Activated B cell treated with CpG ODN at 0.5 μM for 24 hours (primary cell): ENCODE measurements at regions not wholly inside any gene's neighbourhood (a gene's known extent, or its start where the extent isn't known, plus 50 kb on each side); places are given as distances from the start of the nearest gene placed in this dataset.

Experiments
- ATAC-seq: fragments of 200-7000 bp; cut with Tn5 transposase; one replicate; pipeline ENCODE4 v1.10.0; 2021; ENCODE audit warnings: low read depth, mild to moderate bottlenecking, moderate library complexity
- CTCF ChIA-PET: fragments of 350-600 bp; sonication (Branson Sonifier 250); formaldehyde crosslinking; loops from one replicate; lab custom pipeline; 2021; ENCODE audit warnings: antibody characterized with exemption; lab: Charles Lee
- POLR2A ChIA-PET: fragments of 350-600 bp; sonication (Branson Sonifier 250); formaldehyde crosslinking; loops from one replicate; lab custom pipeline; 2021; ENCODE audit warnings: antibody characterized with exemption; lab: Charles Lee
- DNase-seq: peaks from one replicate; pipeline ENCODE4 v3.0.0; 2022
- H3K27ac Mint-ChIP-seq: one replicate; pipeline ENCODE4 v1.8.0; 2020; ENCODE audit warnings: mixed read lengths
- H3K27me3 Mint-ChIP-seq: one replicate; pipeline ENCODE4 v1.8.0; 2021; ENCODE audit warnings: mixed read lengths
- H3K36me3 Mint-ChIP-seq: one replicate; pipeline ENCODE4 v1.8.0; 2021; ENCODE audit warnings: low read depth, mixed read lengths
- H3K4me1 Mint-ChIP-seq: one replicate; pipeline ENCODE4 v1.8.0; 2021; ENCODE audit warnings: mixed read lengths
- H3K4me3 Mint-ChIP-seq: one replicate; pipeline ENCODE4 v1.8.0; 2020; ENCODE audit warnings: mild to moderate bottlenecking, mixed read lengths
- H3K9me3 Mint-ChIP-seq: one replicate; pipeline ENCODE4 v1.8.0; 2020; ENCODE audit warnings: mixed read lengths
- CTCF ChIP-seq: fragments of 200-600 bp; IDR thresholded peaks from one replicate; pipeline ENCODE4 v1.8.0; 2022; ENCODE audit warnings: antibody characterized with exemption, mild to moderate bottlenecking
- intact Hi-C: fragments of 100-400 bp; cut with micrococcal nuclease; formaldehyde crosslinking; loops from one replicate; pipeline ENCODE4 v1.15.1; 2024

GRCh38 chr6:33935439-33936080 is 131.8 kb upstream of the MLN start:
- TF ChIP-seq CTCF, result no peak
- Mint-ChIP-seq H3K27ac (no peak overlapping the region), H3K9me3 (peaks cover 2% of the 10 kb centered on the region), H3K4me3 (no peak overlapping the region), H3K36me3 (no peaks in the 10 kb centered on the region), H3K4me1 (peaks cover 1% of the 10 kb centered on the region), H3K27me3 (peaks cover 11% of the 10 kb centered on the region)
- ChIA-PET POLR2A (no interaction called here), CTCF (no interaction called here)
- intact Hi-C loops, result no loop called here
- ATAC-seq (no peak), DNase-seq (no peak)

- intact Hi-C loops, result no loop called here
- Mint-ChIP-seq H3K4me3 (no peak overlapping the region), H3K9me3 (peaks cover 2% of the 10 kb centered on the region), H3K36me3 (no peaks in the 10 kb centered on the region), H3K4me1 (peaks cover 7% of the 10 kb centered on the region), H3K27ac (no peak overlapping the region), H3K27me3 (peaks cover 11% of the 10 kb centered on the region)
- ATAC-seq (no peak), DNase-seq (no peak)
- CTCF ChIA-PET, result no interaction called here
- no peak for TF ChIP-seq CTCF
- POLR2A ChIA-PET, result no interaction called here
These were observed 131.0 kb upstream of the MLN start for GRCh38 chr6:33934731-33935270.

- Mint-ChIP-seq H3K9me3 (peaks cover 2% of the 10 kb centered on the region), H3K27me3 (peaks cover 9% of the 10 kb centered on the region), H3K27ac (no peak overlapping the region), H3K4me3 (no peak overlapping the region), H3K4me1 (peaks cover 9% of the 10 kb centered on the region), H3K36me3 (no peaks in the 10 kb centered on the region)
- TF ChIP-seq CTCF, result no peak
- ChIA-PET POLR2A (no interaction called here), CTCF (no interaction called here)
- ATAC-seq (no peak), DNase-seq (no peak)
- intact Hi-C loops, result no loop called here
These were observed 129.3 kb upstream of the MLN start for GRCh38 chr6:33933101-33933500.

- ChIA-PET CTCF (no interaction called here), POLR2A (no interaction called here)
- Mint-ChIP-seq H3K9me3 (no peaks in the 10 kb centered on the region), H3K4me3 (no peak overlapping the region), H3K36me3 (no peaks in the 10 kb centered on the region), H3K27ac (no peak overlapping the region), H3K4me1 (peaks cover 9% of the 10 kb centered on the region), H3K27me3 (peaks cover 9% of the 10 kb centered on the region)
- ATAC-seq (no peak), DNase-seq (no peak)
- no peak for TF ChIP-seq CTCF
- intact Hi-C loops, result no loop called here
These were observed 128.0 kb upstream of the MLN start for GRCh38 chr6:33931799-33932198.

- Mint-ChIP-seq H3K27ac (no peak overlapping the region), H3K27me3 (peaks cover 7% of the 10 kb centered on the region), H3K9me3 (no peaks in the 10 kb centered on the region), H3K36me3 (no peaks in the 10 kb centered on the region), H3K4me3 (no peak overlapping the region), H3K4me1 (peaks cover 9% of the 10 kb centered on the region)
- intact Hi-C loops, result no loop called here
- POLR2A ChIA-PET, result no interaction called here
- no peak for TF ChIP-seq CTCF
- DNase-seq (no peak), ATAC-seq (peak; percentile 28)
- CTCF ChIA-PET, result no interaction called here
These were observed 125.9 kb upstream of the MLN start for GRCh38 chr6:33929575-33930288.
